IMR-90 (cell line): ENCODE measurements at regions not wholly inside any gene's neighbourhood (a gene's known extent, or its start where the extent isn't known, plus 50 kb on each side); places are given as distances from the start of the nearest gene placed in this dataset.

Experiments used
- CEBPB ChIP-seq: IDR thresholded peaks from 2 replicates; pipeline ENCODE4 v1.6.1; 2012; ENCODE audit warnings: low read depth, low read length, improper control_type of control experiment
- CHD1 ChIP-seq: IDR thresholded peaks from 2 replicates; pipeline ENCODE4 v1.6.1; 2012; ENCODE audit warnings: low read depth, low read length, improper control_type of control experiment
- CTCF ChIP-seq: conservative IDR thresholded peaks from 2 replicates; pipeline ENCODE4 v1.5.1; 2012; ENCODE audit warnings: mild to moderate bottlenecking, low read depth, low read length, improper control_type of control experiment
- ELK1 ChIP-seq: fragments of 150-350 bp; IDR thresholded peaks from 2 replicates; pipeline ENCODE4 v1.6.1; 2016; ENCODE audit warnings: low read depth, mild to moderate bottlenecking, low read length, moderate library complexity, borderline replicate concordance
- FOS ChIP-seq: fragments of 150-350 bp; IDR thresholded peaks from 2 replicates; pipeline ENCODE4 v1.6.1; 2016; ENCODE audit warnings: low read depth, low read length
- MAZ ChIP-seq: IDR thresholded peaks from 2 replicates; pipeline ENCODE4 v1.6.1; 2012; ENCODE audit warnings: low read depth, mild to moderate bottlenecking, low read length, improper control_type of control experiment, moderate library complexity, borderline replicate concordance
- MXI1 ChIP-seq: IDR thresholded peaks from 2 replicates; pipeline ENCODE4 v1.6.1; 2012; ENCODE audit warnings: low read depth, mild to moderate bottlenecking, low read length, moderate library complexity, borderline replicate concordance
- NFE2L2 ChIP-seq: fragments of 150-350 bp; IDR thresholded peaks from 2 replicates; pipeline ENCODE4 v1.6.1; 2016; ENCODE audit warnings: low read depth, mild to moderate bottlenecking, low read length
- POLR2A ChIP-seq: IDR thresholded peaks from 2 replicates; pipeline ENCODE4 v1.6.1; 2012; ENCODE audit warnings: mild to moderate bottlenecking, low read depth, low read length
- RAD21 ChIP-seq: IDR thresholded peaks from 2 replicates; pipeline ENCODE4 v1.6.1; 2012; ENCODE audit warnings: low read length, improper control_type of control experiment
- RCOR1 ChIP-seq: IDR thresholded peaks from 2 replicates; pipeline ENCODE4 v1.6.1; 2012; ENCODE audit warnings: mild to moderate bottlenecking, low read length, improper control_type of control experiment; ENCODE audit not compliant: insufficient replicate concordance
- RFX5 ChIP-seq: IDR thresholded peaks from 2 replicates; pipeline ENCODE4 v1.8.0; 2012; ENCODE audit warnings: low read depth, mild to moderate bottlenecking, low read length, moderate library complexity
- SMC3 ChIP-seq: fragments of 150-350 bp; IDR thresholded peaks from 2 replicates; pipeline ENCODE4 v1.6.1; 2016; ENCODE audit warnings: low read depth, mild to moderate bottlenecking, antibody characterized with exemption, low read length, moderate library complexity
- TF ChIP-seq, protein P1 (sequence below): fragments of 150-350 bp; IDR thresholded peaks from 2 replicates; pipeline ENCODE4 v1.6.1; 2017; ENCODE audit warnings: mild to moderate bottlenecking, antibody characterized with exemption, low read length, low read depth

DNA sequence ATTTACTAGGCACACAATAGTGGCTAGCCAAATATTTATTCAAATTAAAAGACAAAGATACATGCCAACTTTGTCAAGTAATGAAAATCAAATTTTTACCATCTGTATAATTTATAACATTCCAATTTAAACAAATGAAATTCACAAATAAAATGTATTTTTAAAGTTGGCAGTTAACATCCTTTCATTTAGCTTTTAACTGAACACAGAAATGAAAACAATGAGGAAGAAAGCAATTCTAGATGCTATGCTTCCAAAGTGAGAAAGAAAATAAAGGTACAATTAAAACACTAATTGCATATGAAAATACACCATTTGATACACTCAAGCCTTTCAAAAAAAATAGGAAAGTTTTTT lies 123.1 kb downstream of the MPP7 start:
- TF ChIP-seq MAZ: no peak
- TF ChIP-seq, protein P1, sequence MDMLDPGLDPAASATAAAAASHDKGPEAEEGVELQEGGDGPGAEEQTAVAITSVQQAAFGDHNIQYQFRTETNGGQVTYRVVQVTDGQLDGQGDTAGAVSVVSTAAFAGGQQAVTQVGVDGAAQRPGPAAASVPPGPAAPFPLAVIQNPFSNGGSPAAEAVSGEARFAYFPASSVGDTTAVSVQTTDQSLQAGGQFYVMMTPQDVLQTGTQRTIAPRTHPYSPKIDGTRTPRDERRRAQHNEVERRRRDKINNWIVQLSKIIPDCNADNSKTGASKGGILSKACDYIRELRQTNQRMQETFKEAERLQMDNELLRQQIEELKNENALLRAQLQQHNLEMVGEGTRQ: no peak
- no peak for TF ChIP-seq RAD21
- no peak for TF ChIP-seq POLR2A
- TF ChIP-seq RCOR1: no peak
- no peak for TF ChIP-seq CTCF
- TF ChIP-seq FOS: no peak
- no peak for TF ChIP-seq MXI1
- no peak for TF ChIP-seq NFE2L2
- TF ChIP-seq CHD1: no peak
- no peak for TF ChIP-seq CEBPB
- no peak for TF ChIP-seq RFX5
- no peak for TF ChIP-seq SMC3
- no peak for TF ChIP-seq ELK1
